PC-9 (cell line): ENCODE measurements at regions not wholly inside any gene's neighbourhood (a gene's known extent, or its start where the extent isn't known, plus 50 kb on each side); places are given as distances from the start of the nearest gene placed in this dataset.

Source experiments
- EZH2 ChIP-seq: fragments of 200-600 bp; sonication (generic); IDR thresholded peaks from 2 replicates; pipeline ENCODE4 v1.8.0; 2017; ENCODE audit warnings: antibody characterized with exemption, low read depth
- TF ChIP-seq, protein P1 (sequence below): fragments of 200-600 bp; sonication (generic); conservative IDR thresholded peaks from 2 replicates; pipeline ENCODE4 v1.6.1; 2017; ENCODE audit warnings: mixed run types, antibody characterized with exemption, mild to moderate bottlenecking, moderate library complexity

DNA sequence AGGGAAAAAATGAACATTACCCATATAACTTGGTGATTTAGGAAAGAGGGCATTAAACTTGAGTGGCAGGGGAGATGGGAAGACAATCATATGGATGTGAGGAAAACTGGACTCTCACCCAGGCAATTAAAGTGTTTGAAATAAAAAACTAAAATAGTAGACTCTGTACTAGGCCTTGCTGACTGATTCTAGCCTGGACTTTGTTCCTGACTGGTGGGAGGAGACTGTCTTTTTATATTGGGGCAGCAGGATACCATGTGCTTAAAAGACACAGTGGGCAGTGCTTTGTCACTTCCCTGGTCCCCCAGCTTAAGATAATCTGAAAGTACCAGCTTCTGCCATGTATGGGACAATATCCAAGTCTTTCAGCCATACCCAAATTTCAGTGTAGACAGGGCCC lies 107.0 kb downstream of the ACTL7B start:
- TF ChIP-seq, protein P1, sequence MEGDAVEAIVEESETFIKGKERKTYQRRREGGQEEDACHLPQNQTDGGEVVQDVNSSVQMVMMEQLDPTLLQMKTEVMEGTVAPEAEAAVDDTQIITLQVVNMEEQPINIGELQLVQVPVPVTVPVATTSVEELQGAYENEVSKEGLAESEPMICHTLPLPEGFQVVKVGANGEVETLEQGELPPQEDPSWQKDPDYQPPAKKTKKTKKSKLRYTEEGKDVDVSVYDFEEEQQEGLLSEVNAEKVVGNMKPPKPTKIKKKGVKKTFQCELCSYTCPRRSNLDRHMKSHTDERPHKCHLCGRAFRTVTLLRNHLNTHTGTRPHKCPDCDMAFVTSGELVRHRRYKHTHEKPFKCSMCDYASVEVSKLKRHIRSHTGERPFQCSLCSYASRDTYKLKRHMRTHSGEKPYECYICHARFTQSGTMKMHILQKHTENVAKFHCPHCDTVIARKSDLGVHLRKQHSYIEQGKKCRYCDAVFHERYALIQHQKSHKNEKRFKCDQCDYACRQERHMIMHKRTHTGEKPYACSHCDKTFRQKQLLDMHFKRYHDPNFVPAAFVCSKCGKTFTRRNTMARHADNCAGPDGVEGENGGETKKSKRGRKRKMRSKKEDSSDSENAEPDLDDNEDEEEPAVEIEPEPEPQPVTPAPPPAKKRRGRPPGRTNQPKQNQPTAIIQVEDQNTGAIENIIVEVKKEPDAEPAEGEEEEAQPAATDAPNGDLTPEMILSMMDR = no peak
- TF ChIP-seq EZH2 = no peak
